HEK293 (cell line): ENCODE measurements at regions not wholly inside any gene's neighbourhood (a gene's known extent, or its start where the extent isn't known, plus 50 kb on each side); places are given as distances from the start of the nearest gene placed in this dataset.

Experiments
- CTCF ChIA-PET: fragments of 350-600 bp; formaldehyde crosslinking; extraction: SDS; loops from one replicate; lab custom pipeline; 2021; ENCODE audit warnings: antibody characterized with exemption; lab: Yijun Ruan, JAX
- POLR2A ChIA-PET: fragments of 300-600 bp; formaldehyde crosslinking; extraction: SDS; loops from one replicate; lab custom pipeline; 2020; ENCODE audit warnings: antibody characterized with exemption, inconsistent platforms; lab: Yijun Ruan, JAX
- H3K27ac ChIP-seq: fragments of 200-500 bp; sonication (Bioruptor generic); 2 replicates; pipeline ENCODE4 v1.5.1; 2014; ENCODE audit warnings: low read depth, low read length, control low read depth, inconsistent platforms; ENCODE audit errors: extremely low read depth
- H3K36me3 ChIP-seq, 2 experiments: fragments of 200-500 bp in 1 of 2; sonication (Bioruptor generic) in 1 of 2; 1 replicate in 1 of 2; 2 replicates in 1 of 2; pipeline ENCODE4 v1.5.1; 2014 to 2017; ENCODE audit warnings: inconsistent platforms in 2 of 2, low read length in 2 of 2; ENCODE audit not compliant: control insufficient read depth in 2 of 2, insufficient read depth in 1 of 2
- H3K4me1 ChIP-seq: fragments of 200-500 bp; sonication (Bioruptor generic); 2 replicates; pipeline ENCODE4 v1.5.1; 2014; ENCODE audit warnings: mild to moderate bottlenecking, low read length, inconsistent platforms; ENCODE audit not compliant: control insufficient read depth, insufficient read depth
- H3K4me3 ChIP-seq: 2 replicates; pipeline ENCODE4 v1.5.1; 2011; ENCODE audit warnings: low read depth, mild to moderate bottlenecking, control low read depth, low read length, moderate library complexity
- H3K9me3 ChIP-seq: fragments of 200-500 bp; sonication (Bioruptor generic); 2 replicates; pipeline ENCODE4 v1.5.1; 2014; ENCODE audit warnings: low read depth, low read length, inconsistent platforms; ENCODE audit not compliant: control insufficient read depth, insufficient read depth
- FEZF1 ChIP-seq: fragments of 450-650 bp; formaldehyde crosslinking; IDR thresholded peaks from 2 replicates; pipeline ENCODE4 v1.5.1; 2016; ENCODE audit warnings: missing biosample characterization, missing genetic modification characterization
- KLF8 ChIP-seq: fragments of 450-650 bp; formaldehyde crosslinking; IDR thresholded peaks from 2 replicates; pipeline ENCODE4 v1.5.1; 2016; ENCODE audit warnings: missing biosample characterization, missing genetic modification characterization
- RBAK ChIP-seq: fragments of 450-650 bp; formaldehyde crosslinking; IDR thresholded peaks from 2 replicates; pipeline ENCODE4 v1.5.1; 2016; ENCODE audit warnings: missing biosample characterization, missing genetic modification characterization
- SETDB1 ChIP-seq: IDR thresholded peaks from one replicate; pipeline ENCODE4 v1.6.1; 2017; ENCODE audit warnings: mild to moderate bottlenecking, low read length, moderate library complexity, mixed read lengths; ENCODE audit not compliant: insufficient read length
- TRIM28 ChIP-seq: IDR thresholded peaks from 2 replicates; pipeline ENCODE4 v1.6.1; 2011; ENCODE audit warnings: low read length, control low read depth, borderline replicate concordance
- ZNF133 ChIP-seq: fragments of 450-650 bp; formaldehyde crosslinking; IDR thresholded peaks from 2 replicates; pipeline ENCODE4 v1.5.1; 2016; ENCODE audit warnings: missing biosample characterization, missing genetic modification characterization
- ZNF146 ChIP-seq: fragments of 450-650 bp; formaldehyde crosslinking; IDR thresholded peaks from 2 replicates; pipeline ENCODE4 v1.5.1; 2016; ENCODE audit warnings: missing biosample characterization, missing genetic modification characterization
- ZNF202 ChIP-seq: fragments of 450-650 bp; formaldehyde crosslinking; IDR thresholded peaks from 2 replicates; pipeline ENCODE4 v1.5.1; 2016; ENCODE audit warnings: missing biosample characterization, missing genetic modification characterization, borderline replicate concordance
- ZNF274 ChIP-seq, 2 experiments: fragments of 200-500 bp in 1 of 2; fragments of 450-650 bp in 1 of 2; sonication (Bioruptor generic) in 1 of 2; formaldehyde crosslinking in 1 of 2; IDR thresholded peaks; 2 replicates each; pipeline versions ENCODE4 v1.5.1 to v1.6.1; 2014 to 2016; ENCODE audit warnings: borderline replicate concordance in 1 of 2, inconsistent platforms in 1 of 2, low read length in 1 of 2, missing biosample characterization in 1 of 2, missing genetic modification characterization in 1 of 2
- ZNF292 ChIP-seq: fragments of 450-650 bp; formaldehyde crosslinking; IDR thresholded peaks from 2 replicates; pipeline ENCODE4 v1.5.1; 2016; ENCODE audit warnings: low read depth, missing biosample characterization, missing genetic modification characterization, borderline replicate concordance
- ZNF335 ChIP-seq: fragments of 450-650 bp; formaldehyde crosslinking; conservative IDR thresholded peaks from 2 replicates; pipeline ENCODE4 v1.5.1; 2016; ENCODE audit warnings: missing biosample characterization, missing genetic modification characterization
- ZNF548 ChIP-seq: fragments of 450-650 bp; formaldehyde crosslinking; IDR thresholded peaks from 2 replicates; pipeline ENCODE4 v1.5.1; 2016; ENCODE audit warnings: missing biosample characterization, missing genetic modification characterization
- ZNF555 ChIP-seq: fragments of 450-650 bp; formaldehyde crosslinking; conservative IDR thresholded peaks from 2 replicates; pipeline ENCODE4 v1.5.1; 2017; ENCODE audit warnings: missing biosample characterization, mild to moderate bottlenecking, missing genetic modification characterization, inconsistent platforms
- ZNF626 ChIP-seq: fragments of 450-650 bp; sonication (Bioruptor Pico); formaldehyde crosslinking; IDR thresholded peaks from 2 replicates; pipeline ENCODE4 v1.5.1; 2018; ENCODE audit warnings: missing biosample characterization, missing genetic modification characterization, inconsistent platforms
- ZNF660 ChIP-seq: fragments of 450-650 bp; IDR thresholded peaks from 2 replicates; pipeline ENCODE4 v1.5.1; 2018; ENCODE audit warnings: missing biosample characterization, mild to moderate bottlenecking, missing genetic modification characterization
- ZNF664 ChIP-seq: fragments of 450-650 bp; formaldehyde crosslinking; IDR thresholded peaks from 2 replicates; pipeline ENCODE4 v1.5.1; 2016; ENCODE audit warnings: missing biosample characterization, missing genetic modification characterization
- ZNF830 ChIP-seq: fragments of 450-650 bp; IDR thresholded peaks from 2 replicates; pipeline ENCODE4 v1.5.0; 2018; ENCODE audit warnings: missing biosample characterization, missing genetic modification characterization, low read depth, mild to moderate bottlenecking, moderate library complexity
- ZSCAN16 ChIP-seq: fragments of 450-650 bp; formaldehyde crosslinking; IDR thresholded peaks from 2 replicates; pipeline ENCODE4 v1.5.1; 2016; ENCODE audit warnings: missing biosample characterization, missing genetic modification characterization
- TF ChIP-seq, protein P1 (sequence below): fragments of 450-650 bp; formaldehyde crosslinking; IDR thresholded peaks from 2 replicates; pipeline ENCODE4 v1.5.0; 2017; ENCODE audit warnings: missing biosample characterization, missing genetic modification characterization, borderline replicate concordance
- TF ChIP-seq, protein P2 (sequence below): fragments of 450-650 bp; formaldehyde crosslinking; IDR thresholded peaks from 2 replicates; pipeline ENCODE4 v1.5.1; 2016; ENCODE audit warnings: missing biosample characterization, missing genetic modification characterization, low read depth
- TF ChIP-seq, protein P3 (sequence below): fragments of 450-650 bp; formaldehyde crosslinking; IDR thresholded peaks from 2 replicates; pipeline ENCODE4 v1.5.1; 2016; ENCODE audit warnings: missing biosample characterization, missing genetic modification characterization
- TF ChIP-seq, protein P4 (sequence below): sonication (generic); formaldehyde crosslinking; IDR thresholded peaks from 2 replicates; pipeline ENCODE4 v1.8.1; 2022; ENCODE audit warnings: mild to moderate bottlenecking, moderate library complexity, missing genetic modification reagents
- TF ChIP-seq, protein P5 (sequence below): fragments of 450-650 bp; formaldehyde crosslinking; IDR thresholded peaks from 2 replicates; pipeline ENCODE4 v1.5.1; 2016; ENCODE audit warnings: missing biosample characterization, missing genetic modification characterization, borderline replicate concordance

DNA sequence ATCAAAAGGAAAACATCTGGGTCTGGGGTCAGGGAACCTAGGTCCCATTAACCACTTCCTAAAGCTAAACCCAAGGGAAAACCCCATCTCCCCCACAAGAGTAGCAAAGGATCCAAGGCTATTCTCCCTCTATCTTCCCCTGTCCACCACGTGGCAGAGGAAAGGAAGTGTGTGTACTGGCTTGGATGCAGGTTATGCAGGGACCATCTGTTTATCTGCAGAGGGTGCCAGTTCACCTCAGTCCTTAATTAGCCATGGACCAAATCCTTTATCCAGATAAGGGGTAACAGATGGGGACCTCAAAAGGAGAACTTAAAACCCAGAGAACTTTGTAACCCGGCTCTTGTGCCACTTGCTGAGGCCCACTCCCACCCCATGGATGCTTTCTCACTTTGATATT, 135.3 kb downstream of the ZNF518B start:
- POLR2A ChIA-PET = no interaction called here
- no peaks in the 10 kb centered on the region for H3K4me1 ChIP-seq
- CTCF ChIA-PET = no interaction called here
- no peak overlapping the region for H3K27ac ChIP-seq
- H3K36me3 ChIP-seq = no peaks in the 10 kb centered on the region
- H3K4me3 ChIP-seq = no peak overlapping the region
- TF ChIP-seq FEZF1 (tag by site-specific recombination) (no peak), ZNF274 (IDR thresholded peaks at IDR 0.05; ENCODE audit: low read length) (no peak), ZNF274 (tag by site-specific recombination; IDR thresholded peaks at IDR 0.05; ENCODE audit: borderline replicate concordance) (no peak), SETDB1 (no peak), ZSCAN16 (tag by site-specific recombination) (no peak), RBAK (tag by site-specific recombination) (no peak), ZNF133 (no peak), TRIM28 (no peak), ZNF202 (tag by site-specific recombination) (no peak)
- TF ChIP-seq, protein P1, sequence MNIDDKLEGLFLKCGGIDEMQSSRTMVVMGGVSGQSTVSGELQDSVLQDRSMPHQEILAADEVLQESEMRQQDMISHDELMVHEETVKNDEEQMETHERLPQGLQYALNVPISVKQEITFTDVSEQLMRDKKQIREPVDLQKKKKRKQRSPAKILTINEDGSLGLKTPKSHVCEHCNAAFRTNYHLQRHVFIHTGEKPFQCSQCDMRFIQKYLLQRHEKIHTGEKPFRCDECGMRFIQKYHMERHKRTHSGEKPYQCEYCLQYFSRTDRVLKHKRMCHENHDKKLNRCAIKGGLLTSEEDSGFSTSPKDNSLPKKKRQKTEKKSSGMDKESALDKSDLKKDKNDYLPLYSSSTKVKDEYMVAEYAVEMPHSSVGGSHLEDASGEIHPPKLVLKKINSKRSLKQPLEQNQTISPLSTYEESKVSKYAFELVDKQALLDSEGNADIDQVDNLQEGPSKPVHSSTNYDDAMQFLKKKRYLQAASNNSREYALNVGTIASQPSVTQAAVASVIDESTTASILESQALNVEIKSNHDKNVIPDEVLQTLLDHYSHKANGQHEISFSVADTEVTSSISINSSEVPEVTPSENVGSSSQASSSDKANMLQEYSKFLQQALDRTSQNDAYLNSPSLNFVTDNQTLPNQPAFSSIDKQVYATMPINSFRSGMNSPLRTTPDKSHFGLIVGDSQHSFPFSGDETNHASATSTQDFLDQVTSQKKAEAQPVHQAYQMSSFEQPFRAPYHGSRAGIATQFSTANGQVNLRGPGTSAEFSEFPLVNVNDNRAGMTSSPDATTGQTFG (tag by site-specific recombination) = no peak
- TF ChIP-seq, protein P2, sequence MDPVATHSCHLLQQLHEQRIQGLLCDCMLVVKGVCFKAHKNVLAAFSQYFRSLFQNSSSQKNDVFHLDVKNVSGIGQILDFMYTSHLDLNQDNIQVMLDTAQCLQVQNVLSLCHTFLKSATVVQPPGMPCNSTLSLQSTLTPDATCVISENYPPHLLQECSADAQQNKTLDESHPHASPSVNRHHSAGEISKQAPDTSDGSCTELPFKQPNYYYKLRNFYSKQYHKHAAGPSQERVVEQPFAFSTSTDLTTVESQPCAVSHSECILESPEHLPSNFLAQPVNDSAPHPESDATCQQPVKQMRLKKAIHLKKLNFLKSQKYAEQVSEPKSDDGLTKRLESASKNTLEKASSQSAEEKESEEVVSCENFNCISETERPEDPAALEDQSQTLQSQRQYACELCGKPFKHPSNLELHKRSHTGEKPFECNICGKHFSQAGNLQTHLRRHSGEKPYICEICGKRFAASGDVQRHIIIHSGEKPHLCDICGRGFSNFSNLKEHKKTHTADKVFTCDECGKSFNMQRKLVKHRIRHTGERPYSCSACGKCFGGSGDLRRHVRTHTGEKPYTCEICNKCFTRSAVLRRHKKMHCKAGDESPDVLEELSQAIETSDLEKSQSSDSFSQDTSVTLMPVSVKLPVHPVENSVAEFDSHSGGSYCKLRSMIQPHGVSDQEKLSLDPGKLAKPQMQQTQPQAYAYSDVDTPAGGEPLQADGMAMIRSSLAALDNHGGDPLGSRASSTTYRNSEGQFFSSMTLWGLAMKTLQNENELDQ = no peak
- TF ChIP-seq, protein P3, sequence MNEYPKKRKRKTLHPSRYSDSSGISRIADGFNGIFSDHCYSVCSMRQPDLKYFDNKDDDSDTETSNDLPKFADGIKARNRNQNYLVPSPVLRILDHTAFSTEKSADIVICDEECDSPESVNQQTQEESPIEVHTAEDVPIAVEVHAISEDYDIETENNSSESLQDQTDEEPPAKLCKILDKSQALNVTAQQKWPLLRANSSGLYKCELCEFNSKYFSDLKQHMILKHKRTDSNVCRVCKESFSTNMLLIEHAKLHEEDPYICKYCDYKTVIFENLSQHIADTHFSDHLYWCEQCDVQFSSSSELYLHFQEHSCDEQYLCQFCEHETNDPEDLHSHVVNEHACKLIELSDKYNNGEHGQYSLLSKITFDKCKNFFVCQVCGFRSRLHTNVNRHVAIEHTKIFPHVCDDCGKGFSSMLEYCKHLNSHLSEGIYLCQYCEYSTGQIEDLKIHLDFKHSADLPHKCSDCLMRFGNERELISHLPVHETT (tag by site-specific recombination) = no peak
- TF ChIP-seq, protein P4, sequence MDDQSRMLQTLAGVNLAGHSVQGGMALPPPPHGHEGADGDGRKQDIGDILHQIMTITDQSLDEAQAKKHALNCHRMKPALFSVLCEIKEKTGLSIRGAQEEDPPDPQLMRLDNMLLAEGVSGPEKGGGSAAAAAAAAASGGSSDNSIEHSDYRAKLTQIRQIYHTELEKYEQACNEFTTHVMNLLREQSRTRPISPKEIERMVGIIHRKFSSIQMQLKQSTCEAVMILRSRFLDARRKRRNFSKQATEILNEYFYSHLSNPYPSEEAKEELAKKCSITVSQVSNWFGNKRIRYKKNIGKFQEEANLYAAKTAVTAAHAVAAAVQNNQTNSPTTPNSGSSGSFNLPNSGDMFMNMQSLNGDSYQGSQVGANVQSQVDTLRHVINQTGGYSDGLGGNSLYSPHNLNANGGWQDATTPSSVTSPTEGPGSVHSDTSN (CRISPR knock-in tag) = no peak
- no peaks in the 10 kb centered on the region for H3K9me3 ChIP-seq

DNA sequence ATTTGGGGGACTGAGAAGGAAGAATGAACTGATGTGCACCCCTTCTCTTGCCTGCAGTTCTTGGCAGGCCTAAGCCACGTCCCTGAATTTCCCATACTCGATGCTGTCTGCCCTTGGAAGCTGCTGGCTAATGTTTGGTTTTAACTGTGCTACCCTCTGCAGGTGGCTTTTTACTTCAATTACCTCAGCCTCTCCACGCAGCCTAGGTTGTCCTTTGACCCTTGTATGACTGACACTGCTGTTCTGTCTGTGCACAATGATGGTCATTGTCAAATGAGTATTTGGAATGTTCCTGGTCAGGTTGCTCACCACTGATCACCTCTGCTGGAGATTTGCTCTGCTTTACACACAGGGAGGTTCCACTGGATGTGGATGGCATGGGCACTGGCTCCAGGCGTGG, 137.1 kb downstream of the ZNF518B start:
- Histone ChIP-seq H3K4me3 (no peak overlapping the region), H3K4me1 (no peaks in the 10 kb centered on the region), H3K9me3 (no peaks in the 10 kb centered on the region), H3K27ac (no peak overlapping the region), H3K36me3 (no peaks in the 10 kb centered on the region)
- CTCF ChIA-PET = no interaction called here
- POLR2A ChIA-PET = no interaction called here
- TF ChIP-seq ZNF664 (tag by site-specific recombination) = no peak
- no peak for TF ChIP-seq ZNF146 (tag by site-specific recombination)
- TF ChIP-seq ZNF292 (tag by site-specific recombination) = no peak
- no peak for TF ChIP-seq ZNF555
- no peak for TF ChIP-seq KLF8
- TF ChIP-seq ZNF335 (tag by site-specific recombination) = no peak
- no peak for TF ChIP-seq FEZF1 (tag by site-specific recombination)
- no peak for TF ChIP-seq ZNF626 (tag by site-specific recombination)
- no peak for TF ChIP-seq ZNF660 (tag by site-specific recombination)
- TF ChIP-seq ZNF548 (tag by site-specific recombination) = no peak
- no peak for TF ChIP-seq ZNF830 (tag by site-specific recombination)
- TF ChIP-seq, protein P5, sequence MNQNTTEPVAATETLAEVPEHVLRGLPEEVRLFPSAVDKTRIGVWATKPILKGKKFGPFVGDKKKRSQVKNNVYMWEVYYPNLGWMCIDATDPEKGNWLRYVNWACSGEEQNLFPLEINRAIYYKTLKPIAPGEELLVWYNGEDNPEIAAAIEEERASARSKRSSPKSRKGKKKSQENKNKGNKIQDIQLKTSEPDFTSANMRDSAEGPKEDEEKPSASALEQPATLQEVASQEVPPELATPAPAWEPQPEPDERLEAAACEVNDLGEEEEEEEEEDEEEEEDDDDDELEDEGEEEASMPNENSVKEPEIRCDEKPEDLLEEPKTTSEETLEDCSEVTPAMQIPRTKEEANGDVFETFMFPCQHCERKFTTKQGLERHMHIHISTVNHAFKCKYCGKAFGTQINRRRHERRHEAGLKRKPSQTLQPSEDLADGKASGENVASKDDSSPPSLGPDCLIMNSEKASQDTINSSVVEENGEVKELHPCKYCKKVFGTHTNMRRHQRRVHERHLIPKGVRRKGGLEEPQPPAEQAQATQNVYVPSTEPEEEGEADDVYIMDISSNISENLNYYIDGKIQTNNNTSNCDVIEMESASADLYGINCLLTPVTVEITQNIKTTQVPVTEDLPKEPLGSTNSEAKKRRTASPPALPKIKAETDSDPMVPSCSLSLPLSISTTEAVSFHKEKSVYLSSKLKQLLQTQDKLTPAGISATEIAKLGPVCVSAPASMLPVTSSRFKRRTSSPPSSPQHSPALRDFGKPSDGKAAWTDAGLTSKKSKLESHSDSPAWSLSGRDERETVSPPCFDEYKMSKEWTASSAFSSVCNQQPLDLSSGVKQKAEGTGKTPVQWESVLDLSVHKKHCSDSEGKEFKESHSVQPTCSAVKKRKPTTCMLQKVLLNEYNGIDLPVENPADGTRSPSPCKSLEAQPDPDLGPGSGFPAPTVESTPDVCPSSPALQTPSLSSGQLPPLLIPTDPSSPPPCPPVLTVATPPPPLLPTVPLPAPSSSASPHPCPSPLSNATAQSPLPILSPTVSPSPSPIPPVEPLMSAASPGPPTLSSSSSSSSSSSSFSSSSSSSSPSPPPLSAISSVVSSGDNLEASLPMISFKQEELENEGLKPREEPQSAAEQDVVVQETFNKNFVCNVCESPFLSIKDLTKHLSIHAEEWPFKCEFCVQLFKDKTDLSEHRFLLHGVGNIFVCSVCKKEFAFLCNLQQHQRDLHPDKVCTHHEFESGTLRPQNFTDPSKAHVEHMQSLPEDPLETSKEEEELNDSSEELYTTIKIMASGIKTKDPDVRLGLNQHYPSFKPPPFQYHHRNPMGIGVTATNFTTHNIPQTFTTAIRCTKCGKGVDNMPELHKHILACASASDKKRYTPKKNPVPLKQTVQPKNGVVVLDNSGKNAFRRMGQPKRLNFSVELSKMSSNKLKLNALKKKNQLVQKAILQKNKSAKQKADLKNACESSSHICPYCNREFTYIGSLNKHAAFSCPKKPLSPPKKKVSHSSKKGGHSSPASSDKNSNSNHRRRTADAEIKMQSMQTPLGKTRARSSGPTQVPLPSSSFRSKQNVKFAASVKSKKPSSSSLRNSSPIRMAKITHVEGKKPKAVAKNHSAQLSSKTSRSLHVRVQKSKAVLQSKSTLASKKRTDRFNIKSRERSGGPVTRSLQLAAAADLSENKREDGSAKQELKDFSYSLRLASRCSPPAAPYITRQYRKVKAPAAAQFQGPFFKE = no peak
